Stimulated activated CD8-positive, alpha-beta memory T cell treated with anti-CD3 and anti-CD28 coated beads, Interleukin-12 subunit alpha, Interleukin-12 subunit beta, amount 100 ng/mL, for 24 hours (primary cell): ENCODE measurements at regions not wholly inside any gene's neighbourhood (a gene's known extent, or its start where the extent isn't known, plus 50 kb on each side); places are given as distances from the start of the nearest gene placed in this dataset.

ENCODE experiments used
- DNase-seq: peaks from one replicate; pipeline ENCODE4 v3.0.0-alpha.2; 2020; ENCODE audit errors: extremely low read depth

DNA sequence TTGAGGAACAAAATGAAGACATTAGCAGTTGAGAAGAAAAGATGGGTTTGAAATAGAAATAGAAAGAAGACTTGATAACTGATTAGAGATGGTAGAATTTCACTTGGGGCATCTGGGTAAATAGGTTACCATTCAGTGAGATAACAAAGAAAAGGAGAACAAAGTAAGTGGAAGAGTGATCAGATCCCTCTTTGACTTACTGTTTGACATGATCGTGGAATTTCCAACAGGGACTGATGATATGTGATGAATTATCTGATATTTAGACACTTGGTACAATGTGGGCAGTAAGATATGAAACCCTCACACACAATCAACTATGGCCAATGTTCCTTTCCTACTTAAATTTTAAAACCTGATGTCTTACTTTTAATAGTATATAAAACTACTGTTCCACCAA lies 70.1 kb upstream of the STARD4 start:
- no peak for DNase-seq

- no peak for DNase-seq
Measured at GRCh38 chr5:111580956-111581355, 68.6 kb upstream of the STARD4 start.

DNA sequence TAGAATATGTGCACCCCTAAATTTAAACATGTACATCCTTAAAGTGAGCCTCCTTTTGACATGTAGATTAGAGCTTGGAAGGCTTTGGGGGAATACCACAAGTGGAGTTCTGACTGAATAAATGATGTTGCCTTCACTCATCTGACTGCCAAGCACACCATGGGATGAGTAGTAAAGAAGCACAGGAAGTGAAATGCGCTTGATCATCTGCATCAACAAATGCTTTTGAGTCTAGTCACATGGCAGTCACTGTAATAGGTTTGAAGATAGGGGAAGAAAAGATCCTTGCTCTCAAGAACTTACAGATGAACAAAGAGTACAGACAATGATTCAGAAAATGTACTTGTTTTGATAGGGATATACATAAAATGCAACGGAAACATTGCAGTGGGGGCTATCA lies 62.0 kb upstream of the STARD4 start:
- DNase-seq: no peak

GRCh38 chr5:111572561-111572960 lies 60.2 kb upstream of the STARD4 start:
- DNase-seq: no peak

DNA sequence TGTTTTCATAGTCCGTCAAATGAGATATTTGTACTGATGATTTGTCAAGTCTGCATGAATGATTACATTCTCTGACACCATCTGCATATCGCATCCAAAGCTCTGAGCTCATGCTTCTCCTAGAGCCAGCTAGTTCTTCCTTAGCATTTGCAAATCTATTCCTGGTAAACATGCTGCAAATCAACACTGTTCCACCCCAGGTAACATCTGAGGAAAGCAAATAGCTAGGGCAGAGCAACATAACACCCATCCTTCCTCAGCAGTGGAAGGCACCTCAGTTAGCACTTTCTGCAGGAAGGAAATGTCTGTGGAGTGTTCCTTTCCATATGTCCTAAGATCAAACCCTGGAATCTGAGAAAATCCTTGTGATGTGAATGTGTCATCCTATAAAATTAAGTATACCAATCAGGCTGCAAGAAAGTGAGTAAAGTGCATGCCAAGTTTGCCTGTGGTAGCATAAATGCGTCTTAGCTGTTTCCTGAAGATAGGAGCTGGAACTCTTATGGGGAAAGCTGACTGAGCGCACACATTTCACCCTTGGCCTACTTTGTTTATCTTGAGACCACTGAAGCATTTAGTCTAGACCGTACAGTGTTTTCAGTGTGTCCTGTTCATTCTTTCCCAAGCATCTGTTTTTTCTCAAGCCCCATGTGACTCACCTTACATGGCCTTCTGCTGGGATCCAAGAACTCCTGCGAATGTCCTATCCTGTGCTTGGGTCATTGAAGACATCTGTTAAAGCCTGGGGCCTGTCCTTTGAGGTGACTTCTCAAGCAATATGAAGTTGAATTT lies 50.9 kb upstream of the STARD4 start:
- no peak for DNase-seq

DNA sequence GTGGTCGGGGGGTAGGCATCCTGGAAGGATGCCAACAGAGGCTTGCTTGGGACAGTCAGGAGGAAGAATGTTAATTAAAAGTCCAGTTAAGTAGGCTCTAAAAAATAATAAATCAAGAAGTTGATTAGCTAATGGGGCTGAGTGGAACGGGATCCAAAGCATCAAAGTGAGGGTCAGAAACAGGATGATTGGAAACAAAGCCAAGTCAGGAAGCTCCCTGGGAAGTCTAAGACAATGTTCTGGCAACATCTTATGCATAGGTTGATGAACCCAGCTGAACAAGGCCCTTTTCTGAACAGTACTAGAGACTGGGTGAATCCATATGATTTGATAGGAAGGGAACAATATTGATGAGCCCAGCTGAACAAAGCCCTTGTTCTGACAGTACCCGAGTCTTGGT lies 50.2 kb upstream of the STARD4 start:
- no peak for DNase-seq
